Ureter (tissue), 1 donor: ENCODE measurements at regions not wholly inside any gene's neighbourhood (a gene's known extent, or its start where the extent isn't known, plus 50 kb on each side); places are given as distances from the start of the nearest gene placed in this dataset.

Experiments used
- DNase-seq: peaks from one replicate; pipeline ENCODE4 v3.0.0-alpha.2; 2020; ENCODE audit warnings: low spot score
- donor health status: DM: yes; HTN: yes; CAD: no.

DNA sequence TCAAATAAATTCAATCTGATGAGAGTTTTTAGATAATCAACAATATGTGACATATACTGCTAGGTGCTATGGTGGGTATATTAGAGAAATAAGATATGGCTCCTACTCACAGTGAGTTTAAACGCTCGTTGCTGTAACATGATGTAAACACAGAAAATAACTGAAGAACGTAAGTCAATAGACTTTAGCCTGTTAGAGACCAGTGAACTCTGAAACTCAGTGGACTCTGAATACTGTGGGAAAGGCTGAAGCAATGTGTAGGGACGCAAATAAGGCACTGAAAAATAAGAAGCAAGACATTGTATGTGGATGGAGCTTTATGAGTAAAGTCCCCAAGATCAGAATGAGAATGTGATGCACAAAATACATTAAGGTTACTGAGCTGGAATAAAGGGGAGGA is 431.6 kb downstream of the TFAP2B start:
- no peak for DNase-seq

DNA sequence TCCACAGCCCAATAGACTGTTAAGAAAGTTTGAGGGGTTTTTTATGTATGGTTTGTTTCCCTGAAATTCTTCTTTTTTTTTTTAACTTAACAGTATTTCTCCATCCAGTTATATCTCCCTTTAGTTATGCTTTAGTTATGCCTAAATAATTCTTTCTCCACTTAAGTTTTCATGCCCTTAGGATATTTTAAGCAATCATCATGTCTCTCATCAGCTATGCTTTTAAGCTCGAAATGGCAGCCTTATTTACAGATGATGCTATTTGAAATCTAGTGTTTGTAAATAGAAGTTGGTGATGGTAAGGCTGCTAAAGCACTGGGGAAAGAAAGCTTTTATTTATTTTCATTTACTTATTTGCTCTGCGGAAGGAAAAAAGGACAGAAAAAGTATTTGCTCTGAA is 439.3 kb downstream of the TFAP2B start:
- no peak for DNase-seq

- no peak for DNase-seq
Measured at GRCh38 chr6:51260003-51260402, 441.3 kb downstream of the TFAP2B start.

- no peak for DNase-seq
Measured at GRCh38 chr6:51261691-51262090, 443.0 kb downstream of the TFAP2B start.

DNA sequence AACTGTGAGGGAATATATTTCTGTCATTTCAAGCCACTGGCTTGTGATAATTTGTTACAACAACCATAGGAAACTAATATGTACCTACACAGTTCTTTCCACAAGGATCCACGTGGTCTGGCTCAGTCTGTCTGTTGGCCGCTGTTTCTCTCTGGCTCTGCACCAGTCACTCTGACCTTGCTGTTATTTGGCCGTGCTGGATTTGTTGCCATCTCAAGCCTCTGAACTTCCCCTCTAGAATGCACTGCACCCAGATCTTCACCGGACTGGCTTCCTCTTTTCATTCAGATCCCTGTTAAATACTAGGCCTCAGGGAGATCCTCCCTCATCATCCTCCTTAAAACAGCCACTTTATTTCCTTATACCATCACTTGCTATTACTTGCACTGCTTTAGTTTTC is 446.8 kb downstream of the TFAP2B start:
- no peak for DNase-seq

DNA sequence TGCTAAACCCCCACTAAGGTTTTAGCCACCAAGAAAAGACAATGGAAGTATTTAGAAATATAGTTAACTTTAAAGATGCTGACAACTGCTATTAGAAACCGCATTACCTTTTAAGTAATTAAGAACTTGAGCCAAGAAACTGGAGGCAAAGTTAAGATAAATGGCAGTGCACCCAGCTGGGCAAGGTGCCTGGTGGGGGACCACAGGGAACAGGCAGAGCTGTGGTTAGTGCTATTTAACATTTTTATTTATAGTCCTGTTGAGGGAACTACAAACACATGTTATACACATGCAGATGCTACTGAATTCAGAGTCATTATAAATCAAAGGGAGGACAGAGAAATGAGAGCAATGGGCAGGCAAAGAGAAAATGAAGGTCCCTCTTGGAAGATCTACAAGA is 447.9 kb downstream of the TFAP2B start:
- DNase-seq, result no peak

DNA sequence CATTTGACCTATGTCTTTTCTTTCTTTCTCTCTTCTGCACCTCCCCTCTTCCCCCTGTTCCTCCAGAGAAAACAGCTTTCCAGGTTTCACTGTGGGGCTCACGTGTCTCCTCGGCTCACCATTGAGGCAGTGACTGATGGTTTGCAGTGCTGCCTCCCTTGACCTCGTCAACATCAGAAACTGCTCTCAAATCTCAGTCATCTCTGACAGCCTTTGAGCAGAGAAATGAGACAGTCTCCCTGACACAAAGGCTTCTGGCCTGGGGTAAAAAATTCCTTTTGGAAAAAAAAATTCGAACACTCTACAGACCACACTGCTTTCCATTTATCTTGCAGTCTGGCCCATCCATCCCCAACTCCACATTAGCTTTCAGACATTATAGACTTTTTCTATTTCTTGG is 450.0 kb downstream of the TFAP2B start:
- DNase-seq, result no peak

- DNase-seq, result no peak
Measured at GRCh38 chr6:51269876-51270275, 451.2 kb downstream of the TFAP2B start.

- DNase-seq, result no peak
Measured at GRCh38 chr6:51271615-51272014, 452.9 kb downstream of the TFAP2B start.

- no peak for DNase-seq
Measured at GRCh38 chr6:51273228-51273961, 454.7 kb downstream of the TFAP2B start.

DNA sequence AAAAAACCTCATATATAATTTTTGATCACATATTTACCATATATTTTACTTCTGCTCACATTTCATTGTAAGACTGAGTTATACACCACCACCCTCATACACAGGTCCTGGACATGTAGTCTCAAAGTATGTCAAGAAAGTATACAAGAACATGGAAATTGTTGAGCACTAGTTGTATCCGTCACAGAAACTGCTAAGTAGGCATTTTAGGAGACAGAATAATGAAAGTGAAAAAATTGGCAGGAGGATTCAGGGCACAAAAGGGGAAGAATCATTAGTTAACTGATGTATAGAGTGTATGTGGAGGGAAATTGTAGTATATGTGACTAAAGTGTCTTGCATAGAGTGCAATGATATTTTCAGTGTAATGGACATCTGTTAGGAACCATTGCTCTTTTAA is 458.8 kb downstream of the TFAP2B start:
- no peak for DNase-seq

GRCh38 chr6:51282026-51282425 is 463.4 kb downstream of the TFAP2B start:
- DNase-seq, result no peak

- no peak for DNase-seq
Measured at GRCh38 chr6:51283723-51284355, 465.2 kb downstream of the TFAP2B start.

DNA sequence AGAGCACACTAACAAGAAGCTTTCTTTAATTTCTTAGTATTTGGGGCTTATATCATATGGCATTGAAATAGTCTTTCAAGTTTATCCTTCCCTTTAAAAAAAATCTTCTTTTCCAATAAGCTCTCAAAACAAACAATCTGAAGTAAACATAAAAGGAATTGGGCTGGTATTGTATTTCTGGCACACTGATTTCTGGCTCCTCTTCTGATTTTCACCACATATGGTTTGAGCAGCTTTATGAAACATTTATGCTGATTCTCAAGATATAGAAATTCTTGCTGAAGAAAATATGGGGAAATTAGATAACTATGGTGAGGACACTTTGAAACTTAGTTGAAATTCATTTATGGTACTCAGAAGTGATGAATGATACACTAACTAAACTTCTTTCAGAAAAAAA is 467.2 kb downstream of the TFAP2B start:
- no peak for DNase-seq

- no peak for DNase-seq
Measured at GRCh38 chr6:51289041-51289440, 470.4 kb downstream of the TFAP2B start.

GRCh38 chr6:51292659-51293058 is 474.0 kb downstream of the TFAP2B start:
- no peak for DNase-seq

- no peak for DNase-seq
Measured at GRCh38 chr6:51299621-51300380, 481.1 kb downstream of the TFAP2B start.

- DNase-seq, result no peak
Measured at GRCh38 chr6:51300510-51300909, 481.8 kb downstream of the TFAP2B start.

DNA sequence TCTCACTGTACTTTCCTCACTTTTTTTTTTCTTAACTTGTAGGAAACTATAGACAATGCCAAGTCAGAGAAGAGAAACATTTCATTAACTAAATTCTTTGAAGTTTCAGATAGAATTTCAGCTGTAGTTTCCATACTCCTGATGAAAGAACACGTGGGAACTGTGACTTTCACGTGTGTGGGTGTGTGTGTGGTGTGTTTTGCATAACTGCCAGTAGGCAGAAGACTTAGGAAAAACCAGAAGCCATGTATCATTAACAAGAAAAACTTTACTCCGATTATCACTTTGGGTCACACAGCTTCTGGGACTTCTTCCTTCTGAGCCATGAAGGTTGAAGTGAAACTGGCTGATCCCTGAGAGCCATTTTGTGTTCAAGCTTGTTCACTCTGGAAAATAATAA is 483.3 kb downstream of the TFAP2B start:
- no peak for DNase-seq

DNA sequence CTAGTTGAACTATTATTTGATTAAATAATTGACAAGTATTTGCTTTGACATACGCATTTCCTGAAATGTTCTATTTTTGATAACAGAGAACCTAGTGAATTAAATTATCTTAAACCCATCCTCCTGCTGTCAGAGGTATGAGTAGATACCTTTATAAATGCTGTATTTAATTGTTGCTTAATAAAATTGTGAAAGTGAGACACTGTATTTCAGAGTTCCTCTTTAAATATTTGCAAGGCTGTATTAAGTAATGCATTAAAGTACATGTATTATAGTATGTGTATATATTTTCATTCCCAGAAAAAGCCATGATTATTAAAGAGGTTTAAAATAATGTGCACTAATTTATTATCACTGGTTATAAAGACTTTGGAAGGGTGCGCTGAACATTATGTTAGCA is 483.8 kb downstream of the TFAP2B start:
- DNase-seq, result no peak

DNA sequence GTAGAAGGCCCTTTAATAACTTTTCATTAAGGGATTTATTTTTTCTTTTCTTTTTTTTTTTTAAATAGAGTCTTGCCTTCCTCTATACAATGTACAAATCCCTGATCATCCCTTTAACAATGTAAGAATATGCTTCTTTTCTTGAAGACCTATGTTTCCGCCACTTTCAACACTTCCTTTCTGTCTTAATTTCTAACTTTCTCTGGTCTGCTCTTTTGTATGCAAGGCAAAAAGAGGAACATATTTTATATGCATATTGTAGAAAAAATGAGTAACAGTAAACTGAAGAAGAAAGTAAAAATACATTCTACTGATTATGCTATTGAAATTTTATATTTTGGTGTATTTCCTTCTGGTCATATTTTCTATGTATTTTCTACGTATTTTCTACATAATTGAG is 484.7 kb downstream of the TFAP2B start:
- DNase-seq, result no peak

DNA sequence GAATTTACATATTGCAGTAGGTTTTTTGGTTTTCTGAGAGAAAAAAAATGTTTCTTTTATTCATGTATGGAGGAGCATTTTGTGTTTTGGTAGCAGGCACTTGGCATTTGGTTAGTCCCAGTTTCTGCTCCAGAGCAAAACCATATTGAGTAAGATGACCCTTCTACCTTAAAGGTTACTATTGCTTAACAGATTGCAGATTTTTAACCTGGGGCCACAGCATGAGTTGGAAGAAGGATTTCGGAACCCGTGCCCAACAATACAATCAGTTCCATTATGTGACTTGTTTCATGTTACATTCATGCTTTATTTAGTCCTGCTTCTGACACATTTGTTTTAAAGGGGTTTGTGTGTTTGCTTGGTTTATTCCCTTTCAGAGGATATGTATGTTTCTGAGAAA is 496.3 kb downstream of the TFAP2B start:
- DNase-seq, result no peak

- no peak for DNase-seq
Measured at GRCh38 chr6:51318674-51319073, 500.0 kb downstream of the TFAP2B start.
